CD14-positive monocyte (primary cell): ENCODE measurements at regions not wholly inside any gene's neighbourhood (a gene's known extent, or its start where the extent isn't known, plus 50 kb on each side); places are given as distances from the start of the nearest gene placed in this dataset.

ENCODE experiments used
- DNase-seq, 3 donors: peaks; one replicate each; pipeline ENCODE4 v3.0.0-alpha.2; 2011 to 2022
- H2AFZ ChIP-seq: 2 replicates; pipeline ENCODE4 v1.6.0; 2012; ENCODE audit warnings: mild to moderate bottlenecking, low read depth, low read length, inconsistent platforms; ENCODE audit not compliant: insufficient read depth, poor library complexity, severe bottlenecking
- H3K27ac ChIP-seq, 2 donors: 1 replicate in 1 of 2; 2 replicates in 1 of 2; pipeline ENCODE4 v1.5.1; 2012 to 2013; ENCODE audit warnings: low read length in 2 of 2, control low read depth in 1 of 2, inconsistent platforms in 1 of 2, low read depth in 1 of 2, mild to moderate bottlenecking in 1 of 2
- H3K27me3 ChIP-seq, 2 donors: one replicate each; pipeline versions ENCODE4 v1.6.0 to v1.6.1; 2011 to 2013; ENCODE audit warnings: low read length in 2 of 2; ENCODE audit not compliant: control insufficient read depth in 2 of 2, insufficient read depth in 2 of 2
- H3K36me3 ChIP-seq, 2 donors: replicated peaks in 1 of 2; 1 replicate in 1 of 2; 2 replicates in 1 of 2; pipeline versions ENCODE4 v1.5.1 to v1.6.1; 2012 to 2013; ENCODE audit warnings: low read length in 2 of 2, control low read depth in 1 of 2, inconsistent platforms in 1 of 2, mild to moderate bottlenecking in 1 of 2; ENCODE audit not compliant: insufficient read depth in 2 of 2, control insufficient read depth in 1 of 2
- H3K4me1 ChIP-seq, 2 donors: 1 replicate in 1 of 2; 2 replicates in 1 of 2; pipeline versions ENCODE4 v1.5.1 to v1.6.1; 2012 to 2013; ENCODE audit warnings: low read length in 2 of 2, control low read depth in 1 of 2, inconsistent platforms in 1 of 2, mild to moderate bottlenecking in 1 of 2, moderate library complexity in 1 of 2; ENCODE audit not compliant: insufficient read depth in 2 of 2, control insufficient read depth in 1 of 2
- H3K4me2 ChIP-seq: replicated peaks from 2 replicates; pipeline ENCODE3; 2012; ENCODE audit warnings: low read length, moderate library complexity, mild to moderate bottlenecking; ENCODE audit not compliant: poor library complexity, severe bottlenecking; ENCODE audit errors: extremely low read depth
- H3K4me3 ChIP-seq, 3 experiments: fragments of 200-600 bp in 1 of 3; sonication (generic) in 1 of 3; replicated peaks in 1 of 3; 1 replicate in 2 of 3; 2 replicates in 1 of 3; pipeline ENCODE4 v1.5.1; 2011 to 2013; ENCODE audit warnings: low read length in 3 of 3, mild to moderate bottlenecking in 3 of 3, control low read depth in 2 of 3, low read depth in 2 of 3, inconsistent platforms in 1 of 3, moderate library complexity in 1 of 3
- H3K79me2 ChIP-seq: 2 replicates; pipeline ENCODE4 v1.6.0; 2012; ENCODE audit warnings: mild to moderate bottlenecking, control low read depth, inconsistent platforms, low read length, moderate library complexity; ENCODE audit not compliant: insufficient read depth
- H3K9ac ChIP-seq: 2 replicates; pipeline ENCODE4 v1.6.0; 2017; ENCODE audit warnings: low read length, mild to moderate bottlenecking; ENCODE audit not compliant: insufficient read depth, poor library complexity, severe bottlenecking
- H3K9me3 ChIP-seq, 2 donors: replicated peaks in 1 of 2; 1 replicate in 1 of 2; 2 replicates in 1 of 2; pipeline versions ENCODE4 v1.5.1 to v1.6.1; 2012 to 2013; ENCODE audit warnings: low read length in 2 of 2, control low read depth in 1 of 2; ENCODE audit not compliant: control insufficient read depth in 1 of 2, insufficient read depth in 1 of 2
- H4K20me1 ChIP-seq: 2 replicates; pipeline ENCODE4 v1.6.0; 2012; ENCODE audit warnings: mild to moderate bottlenecking, low read length, control low read depth, moderate library complexity; ENCODE audit not compliant: insufficient read depth
- H3K27ac Mint-ChIP-seq, 7 donors: one replicate each; pipeline ENCODE4 v1.8.0; 2020; ENCODE audit warnings: mild to moderate bottlenecking in 7 of 7, mixed read lengths in 7 of 7, moderate library complexity in 6 of 7, inconsistent platforms in 2 of 7
- H3K27me3 Mint-ChIP-seq, 3 donors: one replicate each; pipeline ENCODE4 v1.8.0; 2021 to 2022; ENCODE audit warnings: low read depth in 3 of 3, mild to moderate bottlenecking in 3 of 3, mixed read lengths in 3 of 3, moderate library complexity in 3 of 3, inconsistent platforms in 1 of 3
- H3K36me3 Mint-ChIP-seq, 2 donors: one replicate each; pipeline ENCODE4 v1.8.0; 2020; ENCODE audit warnings: mixed read lengths in 2 of 2, inconsistent platforms in 1 of 2, mild to moderate bottlenecking in 1 of 2
- H3K4me1 Mint-ChIP-seq: one replicate; pipeline ENCODE4 v1.8.0; 2020; ENCODE audit warnings: mild to moderate bottlenecking, mixed read lengths
- H3K4me3 Mint-ChIP-seq, 2 donors: one replicate each; pipeline ENCODE4 v1.8.0; 2020; ENCODE audit warnings: mild to moderate bottlenecking in 2 of 2, mixed read lengths in 2 of 2, moderate library complexity in 1 of 2
- H3K9me3 Mint-ChIP-seq, 7 donors: one replicate each; pipeline ENCODE4 v1.8.0; 2020 to 2022; ENCODE audit warnings: mixed read lengths in 7 of 7, mild to moderate bottlenecking in 6 of 7, moderate library complexity in 6 of 7, inconsistent platforms in 2 of 7
- CTCF ChIP-seq: fragments of 200-600 bp; IDR thresholded peaks from one replicate; pipeline ENCODE4 v1.8.0; 2022; ENCODE audit warnings: antibody characterized with exemption, mild to moderate bottlenecking
- WGBS: methylation state at CpG from one replicate; pipeline ENCODE4 v1.1.5; 2013; ENCODE audit warnings: missing lambda C conversion rate; ENCODE audit not compliant: insufficient coverage; 5-methylcytosine and 5-hydroxymethylcytosine counted together
- intact Hi-C, 2 donors: fragments of 100-400 bp; cut with micrococcal nuclease; formaldehyde crosslinking; loops; one replicate each; pipeline versions ENCODE4 v1.15.0 to v1.15.1; 2023

GRCh38 chr1:67582625-67583461 is 102.2 kb upstream of the GADD45A start:
- Mint-ChIP-seq H3K27me3 (peaks cover 0 to 2% (median 0%) of the 10 kb centered on the region in 3 donors), H3K36me3 (no peaks in the 10 kb centered on the region), H3K4me3 (no peak overlapping the region), H3K27ac (no peak overlapping the region), H3K9me3 (no peaks in the 10 kb centered on the region), H3K4me1 (peaks cover 3% of the 10 kb centered on the region)
- H4K20me1 ChIP-seq = no peaks in the 10 kb centered on the region
- H3K9ac ChIP-seq = no peak overlapping the region
- H3K4me1 ChIP-seq = peaks cover 3 to 6% of the 10 kb centered on the region in 2 donors
- intact Hi-C loops = no loop called here
- no peaks in the 10 kb centered on the region for H3K27me3 ChIP-seq
- H3K79me2 ChIP-seq = no peaks in the 10 kb centered on the region
- no peak overlapping the region for H3K4me3 ChIP-seq
- DNase-seq = no peak
- peak overlapping the region; percentile 15 for H2AFZ ChIP-seq
- H3K27ac ChIP-seq = no peak overlapping the region
- no peak overlapping the region for H3K4me2 ChIP-seq
- H3K36me3 ChIP-seq = no peaks in the 10 kb centered on the region
- no peak for TF ChIP-seq CTCF
- 94% methylated on average over 8 of the region's 13 CpGs for WGBS
- H3K9me3 ChIP-seq = no peaks in the 10 kb centered on the region

- no peak for TF ChIP-seq CTCF
- H3K27ac ChIP-seq = no peak overlapping the region
- Mint-ChIP-seq H3K27me3 (peaks cover 0 to 2% (median 0%) of the 10 kb centered on the region in 3 donors), H3K4me3 (no peak overlapping the region), H3K36me3 (no peaks in the 10 kb centered on the region), H3K27ac (no peak overlapping the region), H3K4me1 (peaks cover 10% of the 10 kb centered on the region), H3K9me3 (no peaks in the 10 kb centered on the region)
- H3K4me1 ChIP-seq = peaks cover 10 to 13% of the 10 kb centered on the region in 2 donors
- no peak overlapping the region for H3K4me3 ChIP-seq
- no peaks in the 10 kb centered on the region for H3K36me3 ChIP-seq
- H3K4me2 ChIP-seq = no peak overlapping the region
- H3K9me3 ChIP-seq = no peaks in the 10 kb centered on the region
- no peak for DNase-seq
- 100% methylated on average over 1 of the region's 2 CpGs for WGBS
- no peak overlapping the region for H2AFZ ChIP-seq
- intact Hi-C loops = no loop called here
- no peaks in the 10 kb centered on the region for H3K27me3 ChIP-seq
- no peak overlapping the region for H3K9ac ChIP-seq
- H4K20me1 ChIP-seq = no peaks in the 10 kb centered on the region
- H3K79me2 ChIP-seq = no peaks in the 10 kb centered on the region
Observed at GRCh38 chr1:67583462-67583950, 101.5 kb upstream of the GADD45A start.
